ENCODE measurements at regions not wholly inside any gene's neighbourhood (a gene's known extent, or its start where the extent isn't known, plus 50 kb on each side); places are given as distances from the start of the nearest gene placed in this dataset.

DNA sequence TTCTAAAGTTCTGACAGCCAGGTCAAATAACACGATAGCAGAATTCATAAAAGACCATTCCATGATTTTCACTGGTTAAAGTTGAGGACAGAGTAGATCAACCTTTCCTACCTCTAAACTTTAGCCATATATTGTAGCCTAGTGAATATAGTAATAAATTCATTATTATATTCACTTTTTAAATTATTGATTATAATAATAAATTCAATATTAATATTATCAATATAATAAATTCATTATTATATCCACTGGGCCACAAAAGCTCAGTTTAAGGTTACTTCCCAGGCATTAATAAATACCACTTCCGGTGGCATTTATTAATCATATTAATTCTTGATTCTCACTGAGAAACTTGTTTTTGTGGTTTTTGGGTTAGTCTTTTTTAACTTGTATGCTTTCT, 85.7 kb upstream of the GPC6 start:
- no peak for DNase-seq

DNA sequence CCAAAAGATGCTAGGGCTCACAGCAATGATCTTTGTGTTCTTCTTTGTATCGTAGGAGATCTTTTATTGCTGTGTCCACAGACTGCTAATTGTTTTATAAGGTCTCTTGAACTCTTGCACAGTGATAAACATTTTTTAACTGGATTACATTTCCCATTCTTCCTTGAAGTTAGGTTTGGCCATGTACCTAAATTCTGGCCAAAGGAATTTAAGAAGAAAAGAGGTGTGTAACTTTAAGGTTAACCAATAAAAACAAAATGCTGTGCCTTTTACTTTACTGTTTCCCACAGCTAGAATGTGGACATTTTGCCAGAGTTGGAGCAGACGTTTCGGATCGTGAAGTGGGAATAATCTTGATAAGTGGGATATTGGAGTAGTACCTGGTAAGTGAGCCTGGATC, 82.6 kb upstream of the GPC6 start:
- no peak for DNase-seq

- DNase-seq: no peak
Measured at GRCh38 chr13:93145199-93145598, 81.4 kb upstream of the GPC6 start.

- DNase-seq: no peak
Measured at GRCh38 chr13:93146584-93147297, 79.9 kb upstream of the GPC6 start.

DNA sequence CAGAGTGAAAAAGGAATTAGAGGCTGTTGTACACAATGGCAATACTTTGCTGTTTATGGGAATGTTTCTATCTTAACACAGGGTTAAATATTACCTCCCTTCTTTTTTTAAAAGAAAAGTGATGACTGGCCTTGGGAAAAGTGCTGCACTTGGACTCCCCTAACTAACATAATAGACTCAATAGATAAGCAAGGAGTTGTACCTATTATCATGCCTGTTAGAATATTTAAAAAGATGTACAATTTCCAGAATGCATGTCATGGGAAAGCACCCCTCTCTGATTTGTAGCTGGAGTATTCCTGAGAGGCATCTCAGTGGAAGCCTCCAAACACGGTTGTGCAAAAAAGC, 79.3 kb upstream of the GPC6 start:
- no peak for DNase-seq

GRCh38 chr13:93147946-93148345, 78.7 kb upstream of the GPC6 start:
- DNase-seq: no peak

DNA sequence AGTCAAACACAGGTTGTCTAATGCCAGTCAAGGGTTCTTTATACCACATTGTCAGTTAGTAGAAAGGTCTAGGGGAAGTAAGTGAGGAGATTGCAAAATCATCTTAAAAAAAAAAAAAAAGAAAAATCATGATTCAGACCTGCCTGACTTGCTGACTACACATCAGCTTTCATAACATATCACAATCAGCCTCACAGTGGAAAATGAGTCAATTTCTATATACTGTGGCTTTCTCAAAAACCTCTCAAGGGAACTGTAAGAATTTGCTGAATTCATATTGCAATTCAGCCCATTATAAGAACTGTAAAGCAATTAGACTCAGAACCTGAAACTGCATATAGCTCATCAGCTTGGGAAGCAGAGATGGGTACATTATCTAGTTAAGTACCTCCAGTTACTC, 75.3 kb upstream of the GPC6 start:
- DNase-seq: no peak

DNA sequence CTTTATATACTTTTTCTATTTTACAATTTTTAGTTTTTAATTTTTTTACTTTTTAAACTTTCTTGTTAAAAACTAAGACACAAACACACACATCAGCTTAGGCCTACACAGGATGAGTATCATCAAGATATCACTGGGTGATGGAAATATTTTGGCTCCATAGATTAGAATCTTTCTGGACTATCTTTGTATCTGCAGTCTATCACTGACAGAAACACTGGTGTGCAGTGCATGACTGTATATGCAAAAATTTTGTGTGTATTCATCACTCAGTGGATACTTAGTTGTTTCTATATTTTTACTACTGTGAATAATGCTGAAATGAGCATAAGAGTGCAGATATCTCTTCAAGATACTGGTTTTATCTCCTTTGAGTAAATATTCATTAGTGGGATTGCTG, 68.0 kb upstream of the GPC6 start:
- DNase-seq: no peak

- DNase-seq: no peak
Measured at GRCh38 chr13:93169980-93170379, 56.6 kb upstream of the GPC6 start.

DNA sequence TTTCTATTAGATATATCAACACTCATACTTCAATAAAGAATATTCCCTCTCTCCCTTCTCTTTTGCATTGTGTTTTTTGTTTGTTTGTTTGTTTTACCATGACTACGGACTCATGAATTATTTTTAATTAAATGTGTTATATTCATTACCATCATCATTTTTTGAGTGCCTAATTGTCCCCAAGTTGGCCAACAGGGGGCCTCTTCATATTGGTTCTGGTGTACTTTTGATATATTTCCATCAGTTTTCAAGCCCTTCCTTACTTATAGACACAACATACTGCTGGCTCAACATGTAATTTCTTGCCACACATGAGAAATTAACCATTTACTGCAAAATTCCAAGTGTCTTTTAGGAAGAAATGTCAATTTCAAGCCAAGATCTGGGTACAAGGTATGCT, 54.5 kb upstream of the GPC6 start:
- DNase-seq: no peak

- DNase-seq: no peak
Measured at GRCh38 chr13:93173654-93174053, 53.0 kb upstream of the GPC6 start.

DNA sequence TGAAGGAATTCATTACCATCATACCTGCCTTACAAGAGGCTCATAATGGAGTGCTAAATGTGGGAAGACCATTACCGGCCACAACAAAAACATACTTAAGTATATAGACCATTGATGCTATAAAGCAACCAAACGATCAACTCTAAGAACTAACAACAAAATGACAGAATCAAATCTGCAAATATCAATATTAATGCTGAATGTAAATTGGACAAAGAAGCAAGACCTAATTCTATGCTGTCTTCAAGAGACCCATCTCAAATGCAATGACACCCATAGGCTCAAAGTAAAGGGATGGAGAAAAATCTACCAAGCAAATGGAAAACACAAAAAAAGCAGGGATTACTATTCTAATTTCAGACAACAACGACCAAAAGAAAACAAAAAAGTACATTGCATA, 52.3 kb upstream of the GPC6 start:
- no peak for DNase-seq
